ENCODE measurements at regions not wholly inside any gene's neighbourhood (a gene's known extent, or its start where the extent isn't known, plus 50 kb on each side); places are given as distances from the start of the nearest gene placed in this dataset.

GRCh38 chr4:162797108-162797507, 369.6 kb downstream of the NAF1 start:
- Histone ChIP-seq H3K27me3 (ENCODE audit: control insufficient read depth, insufficient read depth, low read length) (no peaks in the 10 kb centered on the region), H3K36me3 (ENCODE audit: control insufficient read depth, insufficient read depth, low read length) (no peaks in the 10 kb centered on the region), H3K4me3 (ENCODE audit: low read depth, low read length) (no peak overlapping the region)
- TF ChIP-seq CTCF (IDR thresholded peaks at IDR 0.05; ENCODE audit: insufficient read depth, low read depth, low read length) = no peak
- CTCF ChIA-PET = no interaction called here
- POLR2A ChIA-PET = no interaction called here
- no peak for DNase-seq (ENCODE audit: low read depth)

GRCh38 chr4:162793571-162793970, 373.1 kb downstream of the NAF1 start:
- TF ChIP-seq CTCF (IDR thresholded peaks at IDR 0.05; ENCODE audit: insufficient read depth, low read depth, low read length) = no peak
- H3K36me3 ChIP-seq (ENCODE audit: control insufficient read depth, insufficient read depth, low read length) = no peaks in the 10 kb centered on the region
- ChIA-PET CTCF (no interaction called here), POLR2A (no interaction called here)
- H3K4me3 ChIP-seq (ENCODE audit: low read depth, low read length) = no peak overlapping the region
- DNase-seq (ENCODE audit: low read depth) = no peak
- H3K27me3 ChIP-seq (ENCODE audit: control insufficient read depth, insufficient read depth, low read length) = no peaks in the 10 kb centered on the region

- POLR2A ChIA-PET = no interaction called here
- DNase-seq (ENCODE audit: low read depth) = no peak
- H3K27me3 ChIP-seq (ENCODE audit: control insufficient read depth, insufficient read depth, low read length) = no peaks in the 10 kb centered on the region
- H3K4me3 ChIP-seq (ENCODE audit: low read depth, low read length) = no peak overlapping the region
- CTCF ChIA-PET = no interaction called here
- no peak for TF ChIP-seq CTCF (IDR thresholded peaks at IDR 0.05; ENCODE audit: insufficient read depth, low read depth, low read length)
- no peaks in the 10 kb centered on the region for H3K36me3 ChIP-seq (ENCODE audit: control insufficient read depth, insufficient read depth, low read length)
Observed at GRCh38 chr4:162793004-162793403, 373.7 kb downstream of the NAF1 start.

- H3K27me3 ChIP-seq (ENCODE audit: control insufficient read depth, insufficient read depth, low read length) = no peaks in the 10 kb centered on the region
- POLR2A ChIA-PET = no interaction called here
- H3K4me3 ChIP-seq (ENCODE audit: low read depth, low read length) = no peak overlapping the region
- TF ChIP-seq CTCF (IDR thresholded peaks at IDR 0.05; ENCODE audit: insufficient read depth, low read depth, low read length) = no peak
- CTCF ChIA-PET = no interaction called here
- H3K36me3 ChIP-seq (ENCODE audit: control insufficient read depth, insufficient read depth, low read length) = no peaks in the 10 kb centered on the region
- DNase-seq (ENCODE audit: low read depth) = no peak
Observed at GRCh38 chr4:162791226-162791625, 375.5 kb downstream of the NAF1 start.

- ChIA-PET CTCF (no interaction called here), POLR2A (no interaction called here)
Observed at GRCh38 chr4:162787120-162787519, 379.6 kb downstream of the NAF1 start.

More at GRCh38 chr4:162787120-162787519, 379.6 kb downstream of the NAF1 start:
- Histone ChIP-seq H3K36me3 (ENCODE audit: control insufficient read depth, insufficient read depth, low read length) (no peaks in the 10 kb centered on the region), H3K4me3 (ENCODE audit: low read depth, low read length) (no peak overlapping the region), H3K27me3 (ENCODE audit: control insufficient read depth, insufficient read depth, low read length) (no peaks in the 10 kb centered on the region)
- TF ChIP-seq CTCF (IDR thresholded peaks at IDR 0.05; ENCODE audit: insufficient read depth, low read depth, low read length) = no peak
- no peak for DNase-seq (ENCODE audit: low read depth)

All from BJ (cell line).